ENCODE measurements at regions not wholly inside any gene's neighbourhood (a gene's known extent, or its start where the extent isn't known, plus 50 kb on each side); places are given as distances from the start of the nearest gene placed in this dataset.

- DNase-seq (ENCODE audit: low read depth): no peak
- no peak overlapping the region for H3K4me3 ChIP-seq (ENCODE audit: low read depth, low read length)
- TF ChIP-seq MYC (IDR thresholded peaks at IDR 0.05; ENCODE audit: low read depth, low read length) (no peak), CTCF (IDR thresholded peaks at IDR 0.05; ENCODE audit: low read depth, low read length) (no peak), POLR2A (IDR thresholded peaks at IDR 0.05; ENCODE audit: extremely low read depth, insufficient read length) (no peak), MAX (IDR thresholded peaks at IDR 0.05; ENCODE audit: low read depth, low read length) (no peak)
Observed at GRCh38 chr10:120729547-120729946, 121.6 kb upstream of the WDR11 start.

GRCh38 chr10:120732067-120732466, 119.1 kb upstream of the WDR11 start:
- TF ChIP-seq CTCF (IDR thresholded peaks at IDR 0.05; ENCODE audit: low read depth, low read length): no peak
- TF ChIP-seq POLR2A (IDR thresholded peaks at IDR 0.05; ENCODE audit: extremely low read depth, insufficient read length): no peak
- no peak for TF ChIP-seq MYC (IDR thresholded peaks at IDR 0.05; ENCODE audit: low read depth, low read length)
- TF ChIP-seq MAX (IDR thresholded peaks at IDR 0.05; ENCODE audit: low read depth, low read length): no peak
- no peak overlapping the region for H3K4me3 ChIP-seq (ENCODE audit: low read depth, low read length)
- no peak for DNase-seq (ENCODE audit: low read depth)

- DNase-seq (ENCODE audit: low read depth): peak; percentile 15
- TF ChIP-seq POLR2A (IDR thresholded peaks at IDR 0.05; ENCODE audit: extremely low read depth, insufficient read length): no peak
- TF ChIP-seq MYC (IDR thresholded peaks at IDR 0.05; ENCODE audit: low read depth, low read length): no peak
- TF ChIP-seq CTCF (IDR thresholded peaks at IDR 0.05; ENCODE audit: low read depth, low read length): no peak
- no peak for TF ChIP-seq MAX (IDR thresholded peaks at IDR 0.05; ENCODE audit: low read depth, low read length)
Observed at GRCh38 chr10:120732643-120733313, 118.4 kb upstream of the WDR11 start.

GRCh38 chr10:120734483-120735078, 116.6 kb upstream of the WDR11 start:
- no peak overlapping the region for H3K4me3 ChIP-seq (ENCODE audit: low read depth, low read length)
- TF ChIP-seq POLR2A (IDR thresholded peaks at IDR 0.05; ENCODE audit: extremely low read depth, insufficient read length) (no peak), MYC (IDR thresholded peaks at IDR 0.05; ENCODE audit: low read depth, low read length) (no peak), MAX (IDR thresholded peaks at IDR 0.05; ENCODE audit: low read depth, low read length) (no peak), CTCF (IDR thresholded peaks at IDR 0.05; ENCODE audit: low read depth, low read length) (no peak)
- DNase-seq (ENCODE audit: low read depth): no peak

More at GRCh38 chr10:120732643-120733313, 118.4 kb upstream of the WDR11 start:
- H3K4me3 ChIP-seq (ENCODE audit: low read depth, low read length): no peak overlapping the region

- TF ChIP-seq MYC (IDR thresholded peaks at IDR 0.05; ENCODE audit: low read depth, low read length) (no peak), POLR2A (IDR thresholded peaks at IDR 0.05; ENCODE audit: extremely low read depth, insufficient read length) (no peak), CTCF (IDR thresholded peaks at IDR 0.05; ENCODE audit: low read depth, low read length) (no peak), MAX (IDR thresholded peaks at IDR 0.05; ENCODE audit: low read depth, low read length) (no peak)
- H3K4me3 ChIP-seq (ENCODE audit: low read depth, low read length): no peak overlapping the region
Observed at GRCh38 chr10:120735315-120735714, 115.8 kb upstream of the WDR11 start.

More at GRCh38 chr10:120735315-120735714, 115.8 kb upstream of the WDR11 start:
- no peak for DNase-seq (ENCODE audit: low read depth)
